ENCODE measurements at regions not wholly inside any gene's neighbourhood (a gene's known extent, or its start where the extent isn't known, plus 50 kb on each side); places are given as distances from the start of the nearest gene placed in this dataset.

GRCh38 chr10:29877793-29878491 is 181.4 kb downstream of the JCAD start:
- TF ChIP-seq ZNF274 (IDR thresholded peaks at IDR 0.05; ENCODE audit: low read depth, low read length): no peak
- no peak for TF ChIP-seq YY1 (IDR thresholded peaks at IDR 0.05; ENCODE audit: insufficient read depth, insufficient read length)
